ENCODE measurements at regions not wholly inside any gene's neighbourhood (a gene's known extent, or its start where the extent isn't known, plus 50 kb on each side); places are given as distances from the start of the nearest gene placed in this dataset.

- Mint-ChIP-seq H3K9me3 (peaks cover 0 to 3% (median 0%) of the 10 kb centered on the region in 7 donors), H3K4me1 (no peaks in the 10 kb centered on the region), H3K27ac (no peak overlapping the region), H3K36me3 (no peaks in the 10 kb centered on the region), H3K27me3 (peaks cover 0 to 6% (median 4%) of the 10 kb centered on the region in 3 donors), H3K4me3 (no peak overlapping the region)
- ATAC-seq (ENCODE audit: low read depth in 2 of 2): no peak
- DNase-seq: no peak
Observed at GRCh38 chr10:121690152-121690848, 92.1 kb upstream of the FGFR2 start.

- ATAC-seq (ENCODE audit: low read depth in 2 of 2): no peak
- H3K9me3 Mint-ChIP-seq: no peaks in the 10 kb centered on the region
- no peaks in the 10 kb centered on the region for H3K4me1 Mint-ChIP-seq
- no peak for DNase-seq
- no peak overlapping the region for H3K4me3 Mint-ChIP-seq
- H3K36me3 Mint-ChIP-seq: no peaks in the 10 kb centered on the region
- H3K27ac Mint-ChIP-seq: no peak overlapping the region
- peaks cover 0 to 6% (median 0%) of the 10 kb centered on the region in 3 donors for H3K27me3 Mint-ChIP-seq
Observed at GRCh38 chr10:121687095-121687813, 89.0 kb upstream of the FGFR2 start.

- ATAC-seq (ENCODE audit: low read depth in 2 of 2): no peak
- Mint-ChIP-seq H3K9me3 (peaks cover 0 to 12% (median 1%) of the 10 kb centered on the region in 7 donors), H3K4me3 (no peak overlapping the region), H3K36me3 (no peaks in the 10 kb centered on the region), H3K27ac (no peak overlapping the region), H3K4me1 (no peaks in the 10 kb centered on the region), H3K27me3 (peaks cover 0 to 7% (median 6%) of the 10 kb centered on the region in 3 donors)
- DNase-seq: no peak
Observed at GRCh38 chr10:121684276-121684675, 86.0 kb upstream of the FGFR2 start.

- H3K4me3 Mint-ChIP-seq: no peak overlapping the region
- peaks cover 0 to 16% (median 6%) of the 10 kb centered on the region in 7 donors for H3K9me3 Mint-ChIP-seq
- no peaks in the 10 kb centered on the region for H3K4me1 Mint-ChIP-seq
- no peaks in the 10 kb centered on the region for H3K36me3 Mint-ChIP-seq
- peaks cover 0 to 11% (median 6%) of the 10 kb centered on the region in 3 donors for H3K27me3 Mint-ChIP-seq
- no peak for ATAC-seq (ENCODE audit: low read depth in 2 of 2)
- no peak for DNase-seq
- H3K27ac Mint-ChIP-seq: no peak overlapping the region
Observed at GRCh38 chr10:121683816-121684215, 85.6 kb upstream of the FGFR2 start.

- peaks cover 0 to 11% (median 6%) of the 10 kb centered on the region in 3 donors for H3K27me3 Mint-ChIP-seq
- no peak overlapping the region for H3K27ac Mint-ChIP-seq
- peaks cover 0 to 21% (median 6%) of the 10 kb centered on the region in 7 donors for H3K9me3 Mint-ChIP-seq
- no peaks in the 10 kb centered on the region for H3K36me3 Mint-ChIP-seq
- ATAC-seq (ENCODE audit: low read depth in 2 of 2) (no peak), DNase-seq (no peak)
- H3K4me1 Mint-ChIP-seq: no peaks in the 10 kb centered on the region
- H3K4me3 Mint-ChIP-seq: no peak overlapping the region
Observed at GRCh38 chr10:121683366-121683765, 85.1 kb upstream of the FGFR2 start.

- Mint-ChIP-seq H3K36me3 (no peaks in the 10 kb centered on the region), H3K4me1 (no peaks in the 10 kb centered on the region), H3K4me3 (no peak overlapping the region), H3K9me3 (peaks cover 2 to 30% (median 11%) of the 10 kb centered on the region in 7 donors), H3K27me3 (peaks cover 0 to 11% (median 6%) of the 10 kb centered on the region in 3 donors), H3K27ac (peak overlapping the region in 1 of 6 donors; percentile 49)
- ATAC-seq (ENCODE audit: low read depth in 2 of 2) (no peak), DNase-seq (no peak)
Observed at GRCh38 chr10:121681997-121682687, 83.9 kb upstream of the FGFR2 start.

- Mint-ChIP-seq H3K27ac (no peak overlapping the region), H3K9me3 (peaks cover 2 to 31% (median 11%) of the 10 kb centered on the region in 7 donors), H3K4me3 (no peak overlapping the region), H3K36me3 (no peaks in the 10 kb centered on the region), H3K4me1 (no peaks in the 10 kb centered on the region), H3K27me3 (peaks cover 0 to 11% (median 6%) of the 10 kb centered on the region in 3 donors)
- ATAC-seq (ENCODE audit: low read depth in 2 of 2) (no peak), DNase-seq (no peak)
Observed at GRCh38 chr10:121680879-121681655, 82.8 kb upstream of the FGFR2 start.

- Mint-ChIP-seq H3K9me3 (peaks cover 6 to 31% (median 13%) of the 10 kb centered on the region in 7 donors), H3K36me3 (peaks cover 0 to 4% of the 10 kb centered on the region in 2 donors), H3K27ac (no peak overlapping the region), H3K27me3 (peaks cover 0 to 15% (median 4%) of the 10 kb centered on the region in 3 donors), H3K4me1 (no peaks in the 10 kb centered on the region), H3K4me3 (peak overlapping the region in 1 of 8 donors; percentile 35)
- ATAC-seq (ENCODE audit: low read depth in 2 of 2) (no peak), DNase-seq (no peak)
Observed at GRCh38 chr10:121679916-121680315, 81.7 kb upstream of the FGFR2 start.

GRCh38 chr10:121678631-121679174 lies 80.5 kb upstream of the FGFR2 start:
- H3K9me3 Mint-ChIP-seq: peaks cover 8 to 31% (median 14%) of the 10 kb centered on the region in 7 donors
- H3K27ac Mint-ChIP-seq: no peak overlapping the region
- ATAC-seq (ENCODE audit: low read depth in 2 of 2): no peak
- peaks cover 0 to 17% (median 7%) of the 10 kb centered on the region in 3 donors for H3K27me3 Mint-ChIP-seq
- H3K4me3 Mint-ChIP-seq: no peak overlapping the region
- H3K4me1 Mint-ChIP-seq: no peaks in the 10 kb centered on the region
- no peak for DNase-seq
- H3K36me3 Mint-ChIP-seq: peaks cover 0 to 7% of the 10 kb centered on the region in 2 donors

- peaks cover 0 to 7% of the 10 kb centered on the region in 2 donors for H3K36me3 Mint-ChIP-seq
- DNase-seq: no peak
- no peak overlapping the region for H3K27ac Mint-ChIP-seq
- peaks cover 0 to 17% (median 7%) of the 10 kb centered on the region in 3 donors for H3K27me3 Mint-ChIP-seq
- ATAC-seq (ENCODE audit: low read depth in 2 of 2): no peak
- H3K4me3 Mint-ChIP-seq: no peak overlapping the region
- H3K4me1 Mint-ChIP-seq: no peaks in the 10 kb centered on the region
- H3K9me3 Mint-ChIP-seq: peaks cover 8 to 31% (median 14%) of the 10 kb centered on the region in 7 donors
Observed at GRCh38 chr10:121677880-121678279, 79.6 kb upstream of the FGFR2 start.

- no peak for DNase-seq
Observed at GRCh38 chr10:121675344-121675743, 77.1 kb upstream of the FGFR2 start.

GRCh38 chr10:121674885-121675284 lies 76.6 kb upstream of the FGFR2 start:
- peaks cover 10 to 26% (median 11%) of the 10 kb centered on the region in 7 donors for H3K9me3 Mint-ChIP-seq
- peaks cover 3 to 12% (median 9%) of the 10 kb centered on the region in 3 donors for H3K27me3 Mint-ChIP-seq
- DNase-seq (no peak), ATAC-seq (ENCODE audit: low read depth in 2 of 2) (no peak)
- peaks cover 0 to 7% of the 10 kb centered on the region in 2 donors for H3K36me3 Mint-ChIP-seq
- no peak overlapping the region for H3K27ac Mint-ChIP-seq
- no peaks in the 10 kb centered on the region for H3K4me1 Mint-ChIP-seq
- no peak overlapping the region for H3K4me3 Mint-ChIP-seq

More at GRCh38 chr10:121675344-121675743, 77.1 kb upstream of the FGFR2 start:
- no peaks in the 10 kb centered on the region for H3K4me1 Mint-ChIP-seq
- peaks cover 3 to 12% (median 7%) of the 10 kb centered on the region in 3 donors for H3K27me3 Mint-ChIP-seq
- no peak overlapping the region for H3K4me3 Mint-ChIP-seq
- H3K9me3 Mint-ChIP-seq: peaks cover 10 to 30% (median 11%) of the 10 kb centered on the region in 7 donors
- no peak overlapping the region for H3K27ac Mint-ChIP-seq
- H3K36me3 Mint-ChIP-seq: peaks cover 0 to 7% of the 10 kb centered on the region in 2 donors
- no peak for ATAC-seq (ENCODE audit: low read depth in 2 of 2)
